Activated gamma-delta T cell treated with anti-CD3 and anti-CD28 coated beads, Interleukin-2, amount 50 U/mL, for 16 hours (primary cell): ENCODE measurements at regions not wholly inside any gene's neighbourhood (a gene's known extent, or its start where the extent isn't known, plus 50 kb on each side); places are given as distances from the start of the nearest gene placed in this dataset.
"Not testable (repeated sequence)": the region's sequence is repeated elsewhere in the genome, so short reads cannot be mapped to it uniquely, and the experiment has no call there.

Experiments
- DNase-seq: peaks from one replicate; pipeline ENCODE4 v3.0.0-alpha.2; 2020; ENCODE audit warnings: low read depth

- DNase-seq = no peak
Measured at GRCh38 chr6:14390805-14391204, 273.2 kb downstream of the CD83 start.

DNA sequence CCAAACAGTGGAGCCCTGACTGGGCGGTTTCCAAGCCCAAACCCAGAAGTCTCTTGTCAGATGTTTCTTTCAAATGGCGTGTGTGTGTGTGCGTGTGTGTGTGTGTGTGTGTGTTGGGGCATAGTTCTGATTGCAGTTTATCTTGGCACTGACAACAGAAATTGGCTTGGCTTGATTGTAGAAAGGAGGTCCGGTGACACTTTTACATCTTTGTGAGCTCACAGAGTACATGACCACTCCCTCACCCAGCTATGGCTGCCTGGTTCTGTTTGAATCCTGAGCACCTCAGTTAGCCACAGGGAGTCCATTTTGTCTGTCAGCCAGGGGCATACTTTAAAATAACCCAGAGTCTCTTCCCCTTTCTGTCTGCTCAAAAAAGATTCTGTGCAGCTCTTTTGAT, 276.3 kb downstream of the CD83 start:
- no peak for DNase-seq

GRCh38 chr6:14396392-14396791, 278.8 kb downstream of the CD83 start:
- DNase-seq = no peak

DNA sequence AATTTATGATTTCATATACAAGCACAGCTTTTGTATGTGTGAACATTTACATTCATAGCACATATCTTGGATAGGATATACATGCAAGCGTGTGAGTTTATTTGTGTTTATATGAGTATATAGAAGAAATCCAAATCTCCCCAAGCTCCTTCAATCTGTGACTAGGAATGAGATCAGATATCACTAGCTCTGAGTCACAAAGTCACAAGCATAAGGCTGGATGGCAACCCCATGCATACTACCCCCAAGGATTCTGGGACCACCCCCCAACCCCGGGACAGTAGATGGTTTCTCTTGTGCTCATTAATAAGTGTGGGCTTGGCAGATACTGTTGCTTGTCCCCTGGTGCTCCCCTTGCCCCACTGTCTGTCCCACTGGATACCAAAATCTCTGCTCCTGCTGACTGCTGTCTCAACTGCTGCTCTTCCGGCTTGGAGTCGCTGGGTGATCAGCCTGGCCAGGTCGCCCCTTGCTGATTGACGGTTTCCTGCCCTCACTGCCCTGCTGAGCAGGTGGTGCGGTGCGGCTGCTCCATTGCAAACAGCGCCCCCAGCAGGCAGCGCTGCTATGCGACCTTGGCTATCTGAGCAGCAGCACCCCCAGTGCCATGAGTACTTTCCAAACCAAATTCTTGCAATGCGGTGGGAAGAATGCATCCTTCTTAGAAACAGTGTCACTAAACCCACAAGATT, 279.4 kb downstream of the CD83 start:
- no peak for DNase-seq

DNA sequence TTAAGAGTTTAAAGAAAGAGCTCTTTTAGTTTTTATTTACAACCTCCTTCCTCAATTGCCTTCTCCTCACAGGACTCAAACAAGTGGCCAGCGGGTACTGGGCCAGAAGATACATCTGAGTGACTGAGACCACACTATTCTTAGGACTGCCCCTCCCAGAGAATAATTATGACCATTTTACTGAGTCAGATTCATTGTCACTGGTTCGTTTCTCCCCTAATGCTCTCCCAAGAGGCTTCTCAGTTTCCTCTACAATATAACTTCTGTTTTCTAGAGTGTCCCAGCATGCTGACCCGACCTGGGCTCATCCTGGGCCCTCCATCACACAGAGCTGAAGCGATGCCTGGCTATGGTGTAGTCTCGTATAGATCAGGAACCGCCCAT, 279.9 kb downstream of the CD83 start:
- DNase-seq = no peak

DNA sequence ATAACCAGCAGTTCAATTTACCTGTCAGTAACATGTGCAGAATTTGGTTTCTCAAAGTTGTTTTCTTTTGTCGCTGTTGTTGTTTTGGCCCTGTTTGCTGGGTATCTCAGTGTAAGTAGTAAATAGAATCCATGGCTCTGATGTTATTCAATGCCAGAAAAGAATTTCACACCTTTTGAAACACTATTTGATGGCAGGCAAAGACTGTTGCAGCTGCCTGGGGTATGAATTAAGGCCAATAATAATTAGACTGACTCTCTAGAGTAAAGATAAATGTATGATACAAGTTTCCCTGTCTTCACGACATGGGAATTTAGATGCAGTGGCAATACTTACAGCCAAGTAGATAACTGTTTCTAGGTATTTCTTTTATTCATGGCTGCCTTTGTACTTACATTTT, 281.4 kb downstream of the CD83 start:
- no peak for DNase-seq

DNA sequence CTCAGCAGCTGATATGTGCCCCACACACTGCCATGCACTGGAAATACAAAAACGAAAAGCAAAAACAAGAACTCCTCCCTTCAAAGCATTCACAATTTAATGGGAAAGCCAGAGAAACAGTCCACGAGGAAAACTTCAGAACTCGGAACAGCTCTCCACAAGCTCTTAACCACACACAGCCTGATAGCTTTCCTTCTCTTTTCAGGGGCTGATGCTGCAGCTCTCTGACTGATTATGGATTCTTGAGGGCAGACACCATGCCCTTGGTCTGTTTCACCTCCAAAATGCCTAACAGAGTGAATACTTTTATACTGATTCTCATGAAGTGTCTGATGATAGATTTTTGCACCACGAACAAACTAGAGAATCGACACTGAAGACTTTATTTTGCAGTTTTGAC, 282.1 kb downstream of the CD83 start:
- DNase-seq = no peak

DNA sequence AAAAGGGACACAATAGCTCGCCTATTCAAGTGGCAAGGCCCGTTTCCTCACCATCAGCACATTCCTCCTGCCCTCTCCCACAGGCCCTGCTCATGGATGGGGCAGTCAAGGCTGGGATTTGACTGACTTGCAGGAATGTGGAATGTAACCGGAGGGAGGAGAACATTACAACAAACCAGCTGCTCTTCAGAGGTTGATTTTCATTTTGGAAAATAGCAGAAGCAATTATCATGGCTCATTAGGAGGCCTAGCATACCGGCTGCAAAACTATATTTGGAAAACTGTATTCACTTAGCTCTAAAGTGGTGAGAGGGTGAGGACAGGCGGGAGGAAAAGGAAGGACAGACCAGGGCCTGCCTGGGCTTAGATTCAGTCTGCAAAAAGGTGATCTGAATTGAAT, 283.7 kb downstream of the CD83 start:
- no peak for DNase-seq

DNA sequence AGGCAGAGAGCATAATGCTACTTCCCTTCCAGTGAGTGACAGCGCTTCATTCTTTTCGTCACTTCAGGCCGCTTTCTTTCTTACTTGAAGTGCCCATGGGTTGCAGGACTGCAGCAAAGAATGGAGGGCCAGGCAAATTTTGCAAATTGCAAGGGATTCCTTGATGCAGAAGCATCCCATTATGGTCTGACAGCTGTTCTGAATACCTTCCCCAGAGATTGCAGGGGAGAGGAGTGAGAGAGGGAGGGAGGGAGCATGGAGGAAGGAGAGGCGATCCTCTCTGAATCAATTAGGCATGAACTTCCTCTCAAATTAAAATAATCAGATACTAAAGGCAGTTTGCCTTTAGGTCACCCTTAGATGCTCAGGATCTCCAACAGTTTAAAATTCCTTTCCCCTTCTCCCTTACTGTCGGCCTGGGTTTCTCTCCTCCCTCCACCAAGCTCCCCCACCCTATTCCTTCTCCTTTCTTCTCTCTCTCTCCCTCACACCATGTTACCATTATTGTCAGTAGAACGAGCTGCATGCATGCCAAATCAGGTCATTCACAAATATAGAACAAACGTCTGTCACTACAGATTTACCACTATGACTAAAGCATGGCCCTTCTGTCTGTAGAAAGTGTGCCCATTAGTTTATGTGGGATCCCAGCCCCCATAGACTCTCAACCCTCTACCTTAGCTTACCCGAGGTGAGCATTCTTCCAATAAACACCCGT, 289.2 kb downstream of the CD83 start:
- no peak for DNase-seq

GRCh38 chr6:14408446-14408845, 290.9 kb downstream of the CD83 start:
- no peak for DNase-seq

- DNase-seq = no peak
Measured at GRCh38 chr6:14412026-14412425, 294.5 kb downstream of the CD83 start.

DNA sequence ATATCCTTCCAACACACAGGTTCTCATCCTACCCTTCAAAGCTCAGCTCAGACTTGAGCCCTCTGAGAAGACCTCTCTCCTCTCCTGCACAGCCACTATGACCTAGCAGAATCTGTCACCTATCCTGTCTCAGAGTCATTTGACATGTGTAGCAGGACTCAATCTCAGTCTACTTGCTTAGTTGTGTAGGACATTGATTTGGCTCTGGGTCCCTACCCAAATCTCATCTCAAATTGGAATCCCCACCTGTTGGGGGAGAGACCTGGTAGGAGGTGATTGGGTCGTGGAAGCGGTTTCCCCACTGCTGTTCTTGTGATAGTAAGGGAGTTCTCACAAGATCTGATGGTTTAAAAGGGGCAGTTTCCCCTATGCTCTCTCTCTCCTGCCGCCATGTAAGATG, 297.9 kb downstream of the CD83 start:
- no peak for DNase-seq

- no peak for DNase-seq
Measured at GRCh38 chr6:14417377-14417776, 299.8 kb downstream of the CD83 start.

- not testable (repeated sequence) for DNase-seq
Measured at GRCh38 chr6:14419224-14419623, 301.7 kb downstream of the CD83 start.

GRCh38 chr6:14422061-14422460, 304.5 kb downstream of the CD83 start:
- DNase-seq = no peak

- no peak for DNase-seq
Measured at GRCh38 chr6:14422917-14423316, 305.3 kb downstream of the CD83 start.

- DNase-seq = no peak
Measured at GRCh38 chr6:14423330-14423729, 305.8 kb downstream of the CD83 start.

DNA sequence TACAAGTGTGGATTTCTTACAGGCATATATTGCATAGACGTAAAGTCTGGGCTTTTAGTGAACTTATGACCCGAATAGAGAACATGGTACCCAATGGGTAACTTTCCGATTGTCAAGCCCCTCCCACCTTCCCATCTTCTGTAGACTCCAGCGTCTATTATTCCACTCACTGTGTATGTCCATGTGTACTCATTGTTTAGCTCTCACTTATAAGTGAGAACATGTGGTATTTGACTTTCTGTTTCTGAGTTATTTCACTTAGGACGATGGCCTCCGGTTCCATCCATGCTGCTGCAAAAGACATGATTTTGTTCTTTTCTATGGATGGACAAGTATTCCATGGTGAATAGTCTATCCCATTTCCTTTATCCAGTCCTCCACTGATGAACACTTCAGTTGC, 306.4 kb downstream of the CD83 start:
- no peak for DNase-seq

- no peak for DNase-seq
Measured at GRCh38 chr6:14425805-14426204, 308.2 kb downstream of the CD83 start.

GRCh38 chr6:14426281-14426680, 308.7 kb downstream of the CD83 start:
- DNase-seq = no peak

- DNase-seq = no peak
Measured at GRCh38 chr6:14428269-14428668, 310.7 kb downstream of the CD83 start.

DNA sequence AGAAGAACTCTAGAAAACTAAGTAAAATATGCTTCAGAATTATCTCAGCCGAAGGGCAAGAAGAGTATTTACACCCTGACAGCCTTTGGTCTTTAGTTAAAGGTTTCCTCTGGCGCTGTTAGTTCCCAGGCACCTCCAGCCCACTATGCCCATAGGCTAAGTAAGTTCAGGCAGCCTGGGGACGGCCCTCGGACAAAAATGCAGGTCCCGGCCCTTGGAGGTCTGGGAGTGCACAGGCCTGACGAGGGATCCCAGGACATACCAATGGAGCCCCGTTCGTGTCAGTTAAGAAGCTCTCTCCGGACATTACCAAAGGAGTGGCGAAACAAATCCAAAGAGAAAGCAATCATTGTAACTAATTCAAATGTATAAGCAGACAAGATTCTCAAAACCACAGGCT, 311.8 kb downstream of the CD83 start:
- no peak for DNase-seq

GRCh38 chr6:14430218-14430617, 312.6 kb downstream of the CD83 start:
- no peak for DNase-seq
